ENCODE measurements at regions not wholly inside any gene's neighbourhood (a gene's known extent, or its start where the extent isn't known, plus 50 kb on each side); places are given as distances from the start of the nearest gene placed in this dataset.

GRCh38 chr1:73722055-73722454 is 475.9 kb downstream of the LRRIQ3 start:
- TF ChIP-seq EP300 (IDR thresholded peaks at IDR 0.05) (no peak), CTCF (IDR thresholded peaks at IDR 0.05) (no peak), POLR2A (IDR thresholded peaks at IDR 0.05) (no peak)
- Histone ChIP-seq H3K4me1 (ENCODE audit: insufficient read depth) (no peaks in the 10 kb centered on the region), H3K27ac (no peak overlapping the region), H3K9me3 (no peaks in the 10 kb centered on the region), H3K27me3 (no peaks in the 10 kb centered on the region), H3K36me3 (no peaks in the 10 kb centered on the region), H3K4me3 (no peak overlapping the region)
- whole genome bisulfite sequencing, 3 donors = 85 to 97% (median 95%) methylated on average over 1 of the region's 1 CpG
- no peak for DNase-seq
- intact Hi-C loops (cut with DNase I) = no loop called here

GRCh38 chr1:73717976-73718375 is 480.0 kb downstream of the LRRIQ3 start:
- intact Hi-C loops (cut with DNase I) = no loop called here
- Histone ChIP-seq H3K9me3 (no peaks in the 10 kb centered on the region), H3K27ac (no peak overlapping the region), H3K4me1 (ENCODE audit: insufficient read depth) (no peaks in the 10 kb centered on the region), H3K36me3 (no peaks in the 10 kb centered on the region), H3K27me3 (no peaks in the 10 kb centered on the region), H3K4me3 (no peak overlapping the region)
- no peak for DNase-seq
- WGBS, 3 donors = 55 to 78% (median 70%) methylated on average over 1 of the region's 1 CpG
- TF ChIP-seq EP300 (IDR thresholded peaks at IDR 0.05) (no peak), POLR2A (IDR thresholded peaks at IDR 0.05) (no peak), CTCF (IDR thresholded peaks at IDR 0.05) (no peak)

- Histone ChIP-seq H3K27ac (no peak overlapping the region), H3K4me1 (ENCODE audit: insufficient read depth) (no peaks in the 10 kb centered on the region), H3K27me3 (no peaks in the 10 kb centered on the region), H3K9me3 (no peaks in the 10 kb centered on the region), H3K4me3 (no peak overlapping the region), H3K36me3 (no peaks in the 10 kb centered on the region)
- no peak for TF ChIP-seq CTCF (IDR thresholded peaks at IDR 0.05)
- TF ChIP-seq POLR2A (IDR thresholded peaks at IDR 0.05) = no peak
- TF ChIP-seq EP300 (IDR thresholded peaks at IDR 0.05) = no peak
- intact Hi-C loops (cut with DNase I) = no loop called here
- no peak for DNase-seq
- WGBS, 3 donors = 90 to 94% (median 93%) methylated on average over 1 of the region's 1 CpG
Measured at GRCh38 chr1:73711089-73711488, 486.9 kb downstream of the LRRIQ3 start.

- WGBS, 3 donors = 4 to 33% (median 8%) methylated on average over 1 of the region's 1 CpG
- TF ChIP-seq POLR2A (IDR thresholded peaks at IDR 0.05) (no peak), EP300 (IDR thresholded peaks at IDR 0.05) (no peak), CTCF (IDR thresholded peaks at IDR 0.05) (no peak)
- Histone ChIP-seq H3K27me3 (no peaks in the 10 kb centered on the region), H3K9me3 (no peaks in the 10 kb centered on the region), H3K4me1 (ENCODE audit: insufficient read depth) (no peaks in the 10 kb centered on the region), H3K4me3 (no peak overlapping the region), H3K27ac (no peak overlapping the region), H3K36me3 (no peaks in the 10 kb centered on the region)
- DNase-seq = no peak
- intact Hi-C loops (cut with DNase I) = no loop called here
Measured at GRCh38 chr1:73701826-73702225, 496.1 kb downstream of the LRRIQ3 start.

GRCh38 chr1:73676186-73676585 is 521.8 kb downstream of the LRRIQ3 start:
- Histone ChIP-seq H3K27me3 (no peaks in the 10 kb centered on the region), H3K27ac (no peak overlapping the region), H3K9me3 (no peaks in the 10 kb centered on the region), H3K4me1 (ENCODE audit: insufficient read depth) (no peaks in the 10 kb centered on the region), H3K36me3 (no peaks in the 10 kb centered on the region), H3K4me3 (no peak overlapping the region)
- intact Hi-C loops (cut with DNase I) = no loop called here
- DNase-seq = no peak
- WGBS, 3 donors = 69 to 75% (median 73%) methylated on average over 3 of the region's 3 CpGs
- TF ChIP-seq CTCF (IDR thresholded peaks at IDR 0.05) (no peak), POLR2A (IDR thresholded peaks at IDR 0.05) (no peak)

All from ovary (tissue), 7 donors.